ENCODE measurements at regions not wholly inside any gene's neighbourhood (a gene's known extent, or its start where the extent isn't known, plus 50 kb on each side); places are given as distances from the start of the nearest gene placed in this dataset.

DNA sequence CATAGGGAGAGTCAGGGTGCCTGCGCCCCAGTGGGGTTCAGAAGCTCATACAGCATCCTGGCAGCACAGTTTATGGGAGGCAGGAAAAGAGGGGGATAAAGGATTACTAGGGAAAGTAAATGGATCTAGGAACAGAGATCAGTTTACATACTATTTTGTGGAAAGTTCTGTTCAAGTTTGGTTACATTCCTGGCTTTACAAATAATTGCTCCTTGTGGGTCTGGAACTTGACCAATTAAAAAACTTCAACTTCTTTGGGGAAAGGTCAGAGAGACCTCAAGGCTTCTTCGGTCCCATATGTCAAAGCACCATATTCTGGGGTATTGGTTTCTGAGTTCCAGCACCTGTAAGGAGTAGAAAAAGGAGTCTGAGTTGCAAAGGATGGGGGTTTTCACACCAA is 64.1 kb downstream of the ZDHHC19 start:
- Histone ChIP-seq H3K4me3 (ENCODE audit: low read depth, low read length) (no peak overlapping the region), H3K9me3 (no peaks in the 10 kb centered on the region; the same call in 1 of the 2 replicates), H3K36me3 (no peaks in the 10 kb centered on the region), H3K4me1 (no peaks in the 10 kb centered on the region), H3K27me3 (no peaks in the 10 kb centered on the region)
- no peak for DNase-seq
- TF ChIP-seq, protein P1, sequence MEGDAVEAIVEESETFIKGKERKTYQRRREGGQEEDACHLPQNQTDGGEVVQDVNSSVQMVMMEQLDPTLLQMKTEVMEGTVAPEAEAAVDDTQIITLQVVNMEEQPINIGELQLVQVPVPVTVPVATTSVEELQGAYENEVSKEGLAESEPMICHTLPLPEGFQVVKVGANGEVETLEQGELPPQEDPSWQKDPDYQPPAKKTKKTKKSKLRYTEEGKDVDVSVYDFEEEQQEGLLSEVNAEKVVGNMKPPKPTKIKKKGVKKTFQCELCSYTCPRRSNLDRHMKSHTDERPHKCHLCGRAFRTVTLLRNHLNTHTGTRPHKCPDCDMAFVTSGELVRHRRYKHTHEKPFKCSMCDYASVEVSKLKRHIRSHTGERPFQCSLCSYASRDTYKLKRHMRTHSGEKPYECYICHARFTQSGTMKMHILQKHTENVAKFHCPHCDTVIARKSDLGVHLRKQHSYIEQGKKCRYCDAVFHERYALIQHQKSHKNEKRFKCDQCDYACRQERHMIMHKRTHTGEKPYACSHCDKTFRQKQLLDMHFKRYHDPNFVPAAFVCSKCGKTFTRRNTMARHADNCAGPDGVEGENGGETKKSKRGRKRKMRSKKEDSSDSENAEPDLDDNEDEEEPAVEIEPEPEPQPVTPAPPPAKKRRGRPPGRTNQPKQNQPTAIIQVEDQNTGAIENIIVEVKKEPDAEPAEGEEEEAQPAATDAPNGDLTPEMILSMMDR (IDR thresholded peaks at IDR 0.05; ENCODE audit: low read depth, low read length): no peak

DNA sequence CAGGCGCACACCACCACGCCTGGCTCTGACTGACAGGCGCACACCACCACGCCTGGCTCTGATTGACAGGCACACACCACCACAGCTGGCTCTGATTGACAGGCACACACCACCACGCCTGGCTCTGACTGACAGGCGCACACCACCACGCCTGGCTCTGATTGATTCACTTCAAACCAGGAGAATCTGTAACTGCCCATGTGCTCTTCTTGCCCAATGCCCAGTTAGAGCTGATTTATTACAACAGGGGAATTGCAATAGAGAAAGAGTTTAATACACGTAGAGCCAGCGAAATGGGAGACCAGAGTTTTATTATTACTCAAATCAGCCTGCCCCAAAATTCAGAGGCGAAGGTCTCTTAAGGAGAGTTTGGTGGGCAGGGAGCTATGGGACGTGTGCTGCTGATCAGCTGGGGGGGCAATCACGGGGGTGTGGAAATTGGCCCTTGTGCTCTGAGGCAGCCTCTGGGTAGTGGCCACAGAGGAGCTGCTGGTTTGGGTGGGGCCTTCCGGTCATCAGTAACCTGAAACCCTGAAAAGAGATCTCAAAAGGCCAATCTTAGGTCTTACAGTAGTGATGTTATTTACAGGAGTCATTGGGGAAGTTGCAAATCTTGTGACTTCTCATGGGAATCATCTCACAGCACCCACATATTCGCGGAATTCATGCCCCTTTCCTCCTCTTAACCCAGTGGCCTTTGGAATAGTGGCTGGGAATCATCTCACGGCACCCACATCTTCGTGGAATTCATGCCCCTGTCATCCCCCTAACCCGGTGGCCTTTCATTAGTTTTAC is 63.8 kb upstream of the TFRC start:
- no peaks in the 10 kb centered on the region for H3K4me1 ChIP-seq
- no peaks in the 10 kb centered on the region for H3K9me3 ChIP-seq
- no peak overlapping the region for H3K4me3 ChIP-seq (ENCODE audit: low read depth, low read length)
- no peak for DNase-seq
- TF ChIP-seq, protein P1 (IDR thresholded peaks at IDR 0.05; ENCODE audit: low read depth, low read length): no peak
- H3K27me3 ChIP-seq: no peaks in the 10 kb centered on the region
- no peaks in the 10 kb centered on the region for H3K36me3 ChIP-seq

DNA sequence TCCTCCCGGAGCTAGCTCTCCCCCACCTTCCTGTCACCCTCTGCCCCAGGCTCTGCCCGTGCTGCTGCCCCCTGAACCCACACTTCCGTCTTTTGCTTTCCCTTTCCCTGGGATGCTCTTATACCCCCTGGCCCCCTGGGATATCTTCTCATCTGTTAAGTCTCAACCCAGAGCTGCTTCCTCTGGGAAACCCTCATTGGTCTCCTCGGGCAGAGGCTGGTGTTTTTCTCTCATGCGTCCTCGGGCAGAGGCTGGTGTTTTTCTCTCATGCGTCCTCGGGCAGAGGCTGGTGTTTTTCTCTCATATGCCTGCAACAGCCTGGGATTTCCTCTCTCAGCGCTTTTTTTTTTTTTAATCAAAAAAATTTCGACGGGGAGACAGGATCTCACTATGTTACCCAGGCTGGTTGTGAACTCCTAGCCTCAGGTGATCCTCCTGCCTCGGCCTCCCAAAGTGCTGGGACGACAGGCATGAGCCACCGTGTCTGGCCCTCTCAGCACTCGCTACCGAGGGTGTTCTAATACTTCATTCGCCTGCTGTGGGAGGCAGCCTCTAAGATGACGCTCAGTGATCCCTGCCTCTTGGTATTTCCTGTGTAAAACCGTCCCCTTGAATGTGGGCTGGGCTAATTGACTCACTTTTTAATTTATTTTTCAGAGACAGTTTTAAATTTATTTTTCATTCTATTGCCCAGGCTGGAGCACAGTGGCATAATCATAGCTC is 62.7 kb upstream of the TFRC start:
- H3K27me3 ChIP-seq: no peaks in the 10 kb centered on the region
- no peaks in the 10 kb centered on the region for H3K36me3 ChIP-seq
- H3K4me3 ChIP-seq (ENCODE audit: low read depth, low read length): no peak overlapping the region
- DNase-seq: no peak
- TF ChIP-seq, protein P1 (IDR thresholded peaks at IDR 0.05; ENCODE audit: low read depth, low read length): no peak
- H3K4me1 ChIP-seq: no peaks in the 10 kb centered on the region
- no peaks in the 10 kb centered on the region for H3K9me3 ChIP-seq

DNA sequence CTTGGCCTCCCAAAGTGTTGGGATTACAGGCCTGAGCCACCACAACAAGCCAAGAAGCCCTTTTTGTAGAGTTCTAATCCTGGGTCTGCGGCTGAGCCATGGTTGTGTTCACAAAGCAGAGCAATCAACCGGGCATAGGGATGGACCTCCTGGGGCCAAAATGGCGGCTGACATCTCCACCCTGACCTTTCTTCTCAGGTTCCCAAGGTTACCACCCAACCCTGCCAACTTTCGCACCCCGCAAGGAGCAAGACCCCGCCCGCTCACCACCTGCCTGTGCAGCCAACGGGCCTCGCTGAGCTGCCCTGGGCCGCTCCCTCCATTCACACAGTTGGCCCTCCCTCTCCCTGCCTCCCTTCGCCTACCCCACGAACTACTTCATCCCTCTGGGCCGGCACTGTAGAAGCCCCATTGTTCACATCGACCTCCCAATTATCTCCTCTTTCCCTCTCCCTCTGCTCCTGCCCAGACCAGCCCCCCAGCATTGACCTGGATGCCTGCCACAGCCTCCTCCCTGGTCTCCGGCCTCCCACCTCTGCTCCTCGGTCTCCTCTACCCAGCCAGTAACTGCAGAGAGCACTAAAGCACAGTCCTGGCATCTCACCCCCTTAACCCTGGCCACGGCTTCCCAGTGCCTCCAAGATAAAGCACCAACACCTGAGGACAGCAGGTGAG is 62.0 kb upstream of the TFRC start:
- no peaks in the 10 kb centered on the region for H3K27me3 ChIP-seq
- H3K9me3 ChIP-seq: no peaks in the 10 kb centered on the region
- no peaks in the 10 kb centered on the region for H3K36me3 ChIP-seq
- no peak overlapping the region for H3K4me3 ChIP-seq (ENCODE audit: low read depth, low read length)
- TF ChIP-seq, protein P1 (IDR thresholded peaks at IDR 0.05; ENCODE audit: low read depth, low read length): no peak
- no peak for DNase-seq
- no peaks in the 10 kb centered on the region for H3K4me1 ChIP-seq

DNA sequence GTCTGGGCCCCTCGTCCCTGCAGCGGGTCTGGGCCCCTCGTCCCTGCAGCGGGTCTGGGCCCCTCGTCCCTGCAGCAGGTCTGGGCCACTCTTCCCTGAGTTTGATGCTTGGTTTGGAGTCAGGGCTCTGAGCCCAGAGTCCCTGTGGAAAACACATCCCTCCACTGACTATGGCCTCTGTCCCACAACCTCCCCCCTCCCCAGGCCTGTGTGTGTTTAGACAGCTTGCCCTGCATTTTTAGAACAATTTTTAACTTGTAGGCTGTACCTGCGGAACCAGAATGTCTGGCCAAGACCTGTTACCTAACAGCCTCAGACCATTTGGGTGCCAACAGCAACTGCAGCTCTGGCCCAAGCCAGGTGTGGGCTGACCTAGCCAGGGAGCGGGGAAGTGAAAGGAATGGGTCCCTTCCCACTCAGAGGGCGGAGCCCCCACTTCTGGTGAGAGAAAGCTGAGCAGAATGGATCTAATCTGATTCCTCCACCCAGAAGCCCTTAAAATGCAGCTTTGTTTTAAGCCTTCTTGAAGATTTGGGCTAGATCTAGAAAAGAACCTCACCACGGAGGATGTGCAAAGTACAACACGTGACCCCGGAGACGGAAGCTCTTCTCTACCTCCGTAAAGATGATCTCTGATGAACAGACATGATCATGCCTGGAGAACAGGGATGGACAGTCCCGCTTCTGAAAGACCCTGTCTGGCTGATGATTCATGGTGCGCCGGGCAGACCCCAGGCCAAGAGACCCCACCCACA is 60.5 kb upstream of the TFRC start:
- DNase-seq: no peak
- Histone ChIP-seq H3K4me1 (no peaks in the 10 kb centered on the region), H3K9me3 (no peaks in the 10 kb centered on the region), H3K36me3 (no peaks in the 10 kb centered on the region), H3K27me3 (no peaks in the 10 kb centered on the region), H3K4me3 (ENCODE audit: low read depth, low read length) (no peak overlapping the region)
- TF ChIP-seq, protein P1 (IDR thresholded peaks at IDR 0.05; ENCODE audit: low read depth, low read length): no peak
